GM19395 (cell line): ENCODE measurements at regions not wholly inside any gene's neighbourhood (a gene's known extent, or its start where the extent isn't known, plus 50 kb on each side); places are given as distances from the start of the nearest gene placed in this dataset.

Experiments
- ATAC-seq: cut with Tn5 transposase; IDR thresholded peaks from one replicate; pipeline ENCODE4 v1.9.1; 2021; ENCODE audit warnings: mild to moderate bottlenecking, moderate library complexity; ENCODE audit not compliant: unreplicated experiment

DNA sequence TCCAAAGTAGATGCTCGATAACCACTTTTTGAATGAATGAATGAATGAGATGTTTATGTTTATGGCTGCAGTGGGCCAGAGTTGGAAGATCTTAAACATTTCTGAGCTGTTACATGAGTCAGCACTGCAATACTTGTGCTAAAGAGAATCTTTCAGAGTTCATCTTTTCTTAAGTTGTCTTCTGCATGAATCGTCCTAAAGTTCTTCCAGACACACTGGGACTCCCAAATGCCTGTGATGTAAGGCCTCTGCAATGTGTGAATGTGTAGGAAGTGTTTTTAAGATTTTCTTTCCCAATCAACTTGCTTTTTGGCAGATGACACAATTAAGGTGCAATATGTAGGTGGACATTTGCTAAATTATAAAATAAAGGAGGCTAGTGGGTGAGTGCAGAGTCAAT, 50.3 kb upstream of the TRIM9 start:
- ATAC-seq = no peak

DNA sequence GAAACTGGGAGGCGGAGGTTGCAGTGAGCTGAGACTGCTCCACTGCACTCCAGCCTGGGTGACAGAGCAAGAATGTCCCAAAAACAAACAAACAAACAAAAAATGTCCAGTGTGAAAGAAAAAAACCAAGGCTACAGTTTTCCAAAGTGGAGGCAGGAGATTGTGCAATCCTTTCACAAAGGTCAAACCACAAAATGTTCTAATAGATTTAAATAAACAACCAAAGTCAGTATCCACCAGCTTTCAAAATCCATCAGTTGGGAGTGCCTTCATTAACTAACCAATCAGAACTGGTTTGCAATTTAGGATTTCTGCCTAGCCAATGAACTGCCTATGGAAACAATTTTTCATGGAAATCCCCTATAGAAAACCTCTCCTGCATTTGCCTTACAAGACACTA, 52.3 kb upstream of the TRIM9 start:
- no peak for ATAC-seq

- no peak for ATAC-seq
Observed at GRCh38 chr14:51155326-51155725, 60.4 kb upstream of the TRIM9 start.

DNA sequence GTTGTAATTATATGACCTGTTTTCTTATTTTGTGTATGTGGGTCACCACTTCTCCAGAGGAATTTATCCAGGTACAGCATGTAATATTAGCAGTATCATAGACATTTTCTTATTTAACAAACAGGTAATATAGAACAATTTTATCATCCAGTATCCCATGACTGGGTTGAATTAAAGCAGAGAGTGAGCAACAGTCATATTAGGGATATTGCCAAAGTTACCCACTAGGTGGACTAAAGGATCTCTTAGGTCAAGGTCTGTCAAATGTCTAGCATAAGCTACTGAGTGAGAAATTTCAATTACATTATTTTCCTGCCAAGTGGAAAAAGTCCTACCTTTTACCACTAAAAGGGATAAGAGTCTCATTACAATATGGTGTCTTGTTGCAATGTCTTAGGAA, 62.1 kb upstream of the TRIM9 start:
- ATAC-seq = no peak

GRCh38 chr14:51160871-51161270, 66.0 kb upstream of the TRIM9 start:
- ATAC-seq = peak; percentile 54

- ATAC-seq = no peak
Observed at GRCh38 chr14:51165415-51165814, 70.5 kb upstream of the TRIM9 start.

DNA sequence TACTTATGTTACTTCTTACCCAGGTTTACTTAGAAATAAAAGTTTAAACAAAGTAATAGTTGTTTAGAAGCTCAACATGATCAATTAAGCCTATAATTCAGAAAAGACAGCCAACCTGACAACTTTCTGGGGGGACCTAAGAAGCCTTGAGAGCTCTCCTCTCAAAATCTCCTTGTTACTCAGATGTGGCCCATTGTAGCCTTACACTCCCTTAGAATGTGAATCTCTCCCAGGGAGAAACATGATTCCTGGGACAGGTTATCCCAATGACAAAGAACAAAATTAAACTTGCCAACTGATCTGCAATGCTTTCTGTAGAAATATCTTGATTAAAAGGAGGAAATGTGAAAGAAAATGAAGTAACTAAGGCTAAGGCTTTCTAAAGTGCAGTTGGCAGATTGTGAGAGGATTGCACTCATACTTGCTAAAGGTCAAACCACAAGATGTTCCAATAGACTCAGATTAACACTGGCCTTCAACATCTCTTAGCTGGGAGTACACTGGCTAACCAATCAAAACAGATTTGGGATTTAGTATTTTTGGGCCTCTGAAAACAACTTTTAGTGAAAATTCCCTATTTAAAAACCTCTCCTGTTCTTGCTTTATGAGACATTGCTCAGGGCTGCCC, 72.3 kb upstream of the TMX1 start:
- no peak for ATAC-seq

- no peak for ATAC-seq
Observed at GRCh38 chr14:51168215-51168613, 71.8 kb upstream of the TMX1 start.

DNA sequence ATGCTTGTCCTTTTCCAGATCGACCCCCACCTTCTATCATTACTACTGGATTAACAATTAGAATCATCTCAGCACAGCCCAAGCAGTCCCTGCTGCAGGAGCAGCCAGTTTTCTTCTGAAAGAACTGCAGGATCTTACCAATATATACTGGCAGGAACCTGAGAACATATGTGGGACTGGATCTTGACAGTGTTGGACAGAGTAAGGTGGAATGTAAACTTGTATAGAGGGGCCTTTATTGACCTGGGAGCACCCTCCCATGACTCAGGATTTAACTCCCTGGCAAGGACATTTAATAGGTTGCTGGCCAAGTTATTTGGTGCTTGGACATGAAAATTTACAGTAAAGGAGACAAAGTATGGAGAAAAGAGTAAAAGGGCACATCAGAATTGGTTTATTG, 66.2 kb upstream of the TMX1 start:
- ATAC-seq = no peak

DNA sequence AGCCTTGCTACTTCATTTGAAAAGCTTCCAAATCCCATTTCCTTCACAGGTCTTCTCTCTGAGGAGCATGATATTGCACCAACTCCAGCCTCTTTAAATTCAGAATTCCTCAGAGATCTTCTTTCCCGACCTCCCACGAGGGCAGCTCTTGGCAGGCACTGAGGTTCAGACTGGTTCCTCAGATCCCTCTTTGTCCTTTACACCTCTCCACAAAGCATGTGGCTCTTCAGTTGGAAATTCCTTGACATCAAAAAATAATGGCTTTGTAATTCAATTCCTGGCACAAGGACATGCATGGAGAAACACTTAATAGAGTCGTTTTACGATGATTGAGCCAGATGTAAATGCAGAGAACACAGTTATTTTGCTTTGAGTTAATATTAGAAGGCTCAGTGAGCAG, 63.2 kb upstream of the TMX1 start:
- ATAC-seq = no peak

- peak; percentile 92 for ATAC-seq
Observed at GRCh38 chr14:51180577-51180976, 59.5 kb upstream of the TMX1 start.

- no peak for ATAC-seq
Observed at GRCh38 chr14:51182131-51182565, 57.9 kb upstream of the TMX1 start.

GRCh38 chr14:51185180-51185579, 54.9 kb upstream of the TMX1 start:
- no peak for ATAC-seq

- peak; percentile 90 for ATAC-seq
Observed at GRCh38 chr14:51185754-51186153, 54.3 kb upstream of the TMX1 start.

GRCh38 chr14:51188566-51189185, 51.4 kb upstream of the TMX1 start:
- no peak for ATAC-seq

GRCh38 chr14:51189600-51190376, 50.3 kb upstream of the TMX1 start:
- ATAC-seq = no peak
